Upper lobe of right lung (tissue), 1 donor: ENCODE measurements at regions not wholly inside any gene's neighbourhood (a gene's known extent, or its start where the extent isn't known, plus 50 kb on each side); places are given as distances from the start of the nearest gene placed in this dataset.
A peak's percentile ranks its signal among the peaks of the same experiment; 100 is the strongest.

ENCODE experiments used
- ATAC-seq: fragments of 200-7000 bp; cut with Tn5 transposase; one replicate; pipeline ENCODE4 v1.9.1; 2020; ENCODE audit warnings: mild to moderate bottlenecking, moderate library complexity
- DNase-seq: peaks from one replicate; pipeline ENCODE4 v3.0.0-alpha.2; 2020
- H3K27ac ChIP-seq: fragments of 200-600 bp; one replicate; pipeline ENCODE4 v1.8.0; 2022
- H3K27me3 ChIP-seq: fragments of 200-600 bp; one replicate; pipeline ENCODE4 v1.8.0; 2022; ENCODE audit warnings: mild to moderate bottlenecking
- H3K36me3 ChIP-seq: fragments of 200-600 bp; one replicate; pipeline ENCODE4 v1.8.0; 2022
- H3K4me1 ChIP-seq: fragments of 200-600 bp; one replicate; pipeline ENCODE4 v1.8.0; 2022
- H3K4me3 ChIP-seq: fragments of 200-600 bp; one replicate; pipeline ENCODE4 v1.8.0; 2022; ENCODE audit warnings: mild to moderate bottlenecking
- H3K9me3 ChIP-seq: fragments of 200-600 bp; one replicate; pipeline ENCODE4 v1.8.0; 2022
- CTCF ChIP-seq: fragments of 200-600 bp; IDR thresholded peaks from one replicate; pipeline ENCODE4 v1.8.0; 2022; ENCODE audit warnings: antibody characterized with exemption
- intact Hi-C: fragments of 100-400 bp; cut with DNase I; formaldehyde crosslinking; loops from one replicate; pipeline ENCODE4 v1.11.0; 2022
- donor health status: DM: no; HTN: yes; CAD: no; lungs with severe emphysema.

GRCh38 chr14:98945611-98946570, 326.1 kb downstream of the BCL11B start:
- H3K27ac ChIP-seq, result peak overlapping the region; percentile 17
- H3K36me3 ChIP-seq, result no peaks in the 10 kb centered on the region
- H3K4me3 ChIP-seq, result no peak overlapping the region
- no peak for DNase-seq
- intact Hi-C loops, result no loop called here
- no peaks in the 10 kb centered on the region for H3K9me3 ChIP-seq
- ATAC-seq, result no peak
- TF ChIP-seq CTCF, result no peak
- no peaks in the 10 kb centered on the region for H3K27me3 ChIP-seq
- H3K4me1 ChIP-seq, result peaks cover 7% of the 10 kb centered on the region

- H3K4me3 ChIP-seq, result no peak overlapping the region
- no peak for ATAC-seq
- H3K27me3 ChIP-seq, result no peaks in the 10 kb centered on the region
- H3K9me3 ChIP-seq, result no peaks in the 10 kb centered on the region
- H3K4me1 ChIP-seq, result peaks cover 7% of the 10 kb centered on the region
- no peak for DNase-seq
- H3K27ac ChIP-seq, result no peak overlapping the region
- no peaks in the 10 kb centered on the region for H3K36me3 ChIP-seq
- intact Hi-C loops, result no loop called here
- no peak for TF ChIP-seq CTCF
Observed at GRCh38 chr14:98946940-98947339, 325.1 kb downstream of the BCL11B start.

- TF ChIP-seq CTCF, result no peak
- no peak overlapping the region for H3K4me3 ChIP-seq
- intact Hi-C loops, result no loop called here
Observed at GRCh38 chr14:98947911-98948595, 323.9 kb downstream of the BCL11B start.

GRCh38 chr14:98949051-98949450, 322.9 kb downstream of the BCL11B start:
- DNase-seq, result no peak
- no peaks in the 10 kb centered on the region for H3K9me3 ChIP-seq
- no peak overlapping the region for H3K27ac ChIP-seq
- no peaks in the 10 kb centered on the region for H3K27me3 ChIP-seq
- no peak for TF ChIP-seq CTCF
- ATAC-seq, result no peak
- H3K4me1 ChIP-seq, result peaks cover 7% of the 10 kb centered on the region
- no peak overlapping the region for H3K4me3 ChIP-seq
- intact Hi-C loops, result no loop called here
- H3K36me3 ChIP-seq, result no peaks in the 10 kb centered on the region

More at GRCh38 chr14:98947911-98948595, 323.9 kb downstream of the BCL11B start:
- no peak for ATAC-seq
- Histone ChIP-seq H3K4me1 (peaks cover 7% of the 10 kb centered on the region), H3K36me3 (no peaks in the 10 kb centered on the region), H3K9me3 (no peaks in the 10 kb centered on the region), H3K27ac (no peak overlapping the region), H3K27me3 (no peaks in the 10 kb centered on the region)
- no peak for DNase-seq

GRCh38 chr14:98949481-98950135, 322.4 kb downstream of the BCL11B start:
- Histone ChIP-seq H3K4me1 (peaks cover 7% of the 10 kb centered on the region), H3K36me3 (no peaks in the 10 kb centered on the region), H3K4me3 (no peak overlapping the region), H3K27ac (no peak overlapping the region), H3K9me3 (no peaks in the 10 kb centered on the region), H3K27me3 (no peaks in the 10 kb centered on the region)
- TF ChIP-seq CTCF, result no peak
- no peak for ATAC-seq
- intact Hi-C loops, result no loop called here
- DNase-seq, result no peak
